ENCODE measurements at regions not wholly inside any gene's neighbourhood (a gene's known extent, or its start where the extent isn't known, plus 50 kb on each side); places are given as distances from the start of the nearest gene placed in this dataset.
A peak's percentile ranks its signal among the peaks of the same experiment; 100 is the strongest.
"Not testable (repeated sequence)": the region's sequence is repeated elsewhere in the genome, so short reads cannot be mapped to it uniquely, and the experiment has no call there.

DNA sequence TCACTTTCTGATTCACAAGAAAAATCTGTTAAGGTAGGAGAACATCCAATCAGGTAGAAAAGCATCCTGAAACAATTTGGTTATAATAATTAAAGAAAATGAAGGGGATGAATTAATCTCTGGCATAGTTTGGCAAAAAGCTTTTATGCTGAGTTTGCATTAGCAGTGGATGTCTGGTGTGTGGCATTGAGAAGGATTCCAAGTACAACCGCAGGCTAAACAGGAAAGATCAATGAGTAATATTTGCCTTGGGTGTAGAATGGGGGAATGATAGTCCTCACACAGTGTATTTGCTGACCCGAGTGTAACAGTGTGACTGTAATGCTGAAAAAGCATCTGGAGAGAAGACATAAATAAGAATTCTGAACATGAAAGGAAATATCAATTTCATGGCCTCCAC lies 68.3 kb upstream of the SESTD1 start:
- peak; percentile 22 for DNase-seq (ENCODE audit: low spot score)

DNA sequence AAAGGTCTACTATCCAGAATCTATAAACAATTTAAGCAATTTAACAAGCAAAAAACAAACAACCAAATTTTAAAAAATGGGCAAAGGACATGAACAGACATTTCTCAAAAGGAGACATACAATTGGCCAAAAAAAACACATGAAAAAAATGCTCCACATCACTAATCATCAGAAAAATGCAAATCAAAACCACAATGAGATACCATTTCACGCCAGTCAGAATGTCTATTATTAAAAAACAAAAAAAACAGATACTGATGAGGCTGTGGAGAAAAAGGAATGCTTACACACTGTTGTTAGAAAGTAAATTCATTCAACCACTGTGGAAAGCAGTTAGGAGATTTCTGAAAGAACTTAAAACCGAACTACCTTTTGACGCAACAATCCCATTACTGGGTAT lies 66.4 kb upstream of the SESTD1 start:
- no peak for DNase-seq (ENCODE audit: low spot score)

DNA sequence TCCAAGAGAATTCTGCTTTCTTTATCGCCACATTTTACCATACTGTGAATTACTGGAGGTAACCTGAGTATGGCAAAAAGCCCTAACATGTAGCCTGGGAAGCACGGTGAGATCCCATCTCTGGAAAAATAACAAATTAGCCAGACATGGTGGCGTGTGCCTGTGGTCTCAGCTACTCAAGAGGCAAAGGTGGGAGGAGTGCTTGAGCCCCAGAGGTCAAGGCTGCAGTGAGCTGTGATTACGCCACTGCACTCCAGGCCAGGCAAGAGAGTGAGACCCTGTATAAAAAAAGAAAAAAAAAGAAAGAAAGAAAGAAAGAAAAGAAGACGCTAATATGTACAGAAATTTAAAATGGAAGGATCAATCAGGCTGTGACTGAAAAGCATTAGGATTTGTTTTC lies 57.7 kb upstream of the SESTD1 start:
- DNase-seq (ENCODE audit: low spot score) = no peak

DNA sequence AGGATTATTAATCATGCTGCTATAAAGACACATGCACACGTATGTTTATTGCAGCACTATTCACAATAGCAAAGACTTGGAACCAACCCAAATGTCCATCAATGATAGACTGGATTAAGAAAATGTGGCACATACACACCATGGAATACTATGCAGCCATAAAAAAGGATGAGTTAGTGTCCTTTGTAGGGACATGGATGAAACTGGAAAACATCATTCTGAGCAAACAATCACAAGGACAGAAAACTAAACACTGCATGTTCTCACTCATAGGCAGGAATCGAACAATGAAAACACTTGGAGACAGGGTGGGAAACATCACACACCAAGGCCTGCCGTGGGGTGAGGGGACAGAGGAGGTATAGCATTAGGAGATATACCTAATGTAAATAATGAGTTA lies 56.4 kb upstream of the SESTD1 start:
- not testable (repeated sequence) for DNase-seq (ENCODE audit: low spot score)

DNA sequence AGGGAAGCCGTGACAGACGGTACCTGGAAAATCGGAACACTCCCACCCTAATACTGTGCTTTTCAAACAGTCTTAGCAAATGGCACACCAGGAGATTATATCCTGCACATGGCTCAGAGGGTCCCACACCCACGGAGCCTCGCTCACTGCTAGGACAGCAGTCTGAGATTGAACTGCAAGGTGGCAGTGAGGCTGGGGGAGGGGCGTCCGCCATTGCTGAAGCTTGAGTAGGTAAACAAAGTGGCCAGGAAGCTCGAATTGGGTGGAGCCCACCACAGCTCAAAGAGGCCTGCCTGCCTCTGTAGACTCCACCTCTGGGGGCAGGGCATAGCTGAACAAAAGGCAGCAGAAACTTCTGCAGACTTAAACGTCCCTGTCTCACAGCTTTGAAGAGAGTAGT lies 50.1 kb upstream of the SESTD1 start:
- DNase-seq (ENCODE audit: low spot score) = not testable (repeated sequence)
